Thyroid gland (tissue), 4 donors: ENCODE measurements at regions not wholly inside any gene's neighbourhood (a gene's known extent, or its start where the extent isn't known, plus 50 kb on each side); places are given as distances from the start of the nearest gene placed in this dataset.

ENCODE experiments used
- POLR2A ChIP-seq, 2 donors: fragments of 450-650 bp; IDR thresholded peaks; one replicate each; pipeline ENCODE4 v1.6.1; 2017; ENCODE audit warnings: antibody characterized with exemption in 2 of 2, mild to moderate bottlenecking in 2 of 2, moderate library complexity in 1 of 2
- TF ChIP-seq, protein P1 (sequence below), 6 experiments: fragments of 200-600 bp in 3 of 6; fragments of 450-650 bp in 3 of 6; sonication (generic) in 3 of 6; IDR thresholded peaks; one replicate each; pipeline ENCODE4 v1.5.1; 2016 to 2019; ENCODE audit warnings: antibody characterized with exemption in 6 of 6, mild to moderate bottlenecking in 2 of 6, inconsistent platforms in 1 of 6, moderate library complexity in 1 of 6

DNA sequence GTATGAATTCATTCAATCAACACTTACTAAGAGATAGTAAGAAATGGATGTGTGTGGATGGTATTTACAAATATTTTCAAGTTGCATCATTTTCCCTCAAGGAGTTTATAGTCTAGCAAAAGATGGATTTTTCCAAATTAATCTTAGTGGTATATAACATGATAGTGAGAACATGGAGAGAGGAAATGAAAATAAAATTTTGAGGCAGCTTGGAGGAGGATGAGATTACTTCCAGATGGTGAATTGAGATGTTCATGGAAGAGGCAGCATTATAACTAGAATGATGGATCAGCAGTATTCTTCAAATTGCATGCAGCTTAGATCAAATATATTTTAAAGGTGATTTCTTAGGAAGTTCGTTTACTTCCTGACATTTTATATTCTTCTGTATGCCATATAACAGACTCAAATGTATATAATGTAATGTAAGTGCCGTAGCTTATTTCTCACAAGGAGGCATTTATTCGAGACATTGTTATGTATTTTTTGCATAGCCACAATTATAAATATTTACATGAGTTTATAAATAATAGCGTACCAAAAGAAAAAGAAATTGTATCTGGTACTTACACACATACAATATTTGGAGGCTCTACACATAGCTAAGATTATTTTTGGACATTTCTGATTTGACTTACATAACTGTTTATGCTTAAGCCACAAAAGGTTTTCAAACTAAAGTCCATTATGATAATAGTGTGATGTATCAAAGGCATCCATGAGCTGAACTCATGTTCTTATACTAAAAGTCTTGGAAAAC is 439.4 kb downstream of the SPRY1 start:
- TF ChIP-seq, protein P1, sequence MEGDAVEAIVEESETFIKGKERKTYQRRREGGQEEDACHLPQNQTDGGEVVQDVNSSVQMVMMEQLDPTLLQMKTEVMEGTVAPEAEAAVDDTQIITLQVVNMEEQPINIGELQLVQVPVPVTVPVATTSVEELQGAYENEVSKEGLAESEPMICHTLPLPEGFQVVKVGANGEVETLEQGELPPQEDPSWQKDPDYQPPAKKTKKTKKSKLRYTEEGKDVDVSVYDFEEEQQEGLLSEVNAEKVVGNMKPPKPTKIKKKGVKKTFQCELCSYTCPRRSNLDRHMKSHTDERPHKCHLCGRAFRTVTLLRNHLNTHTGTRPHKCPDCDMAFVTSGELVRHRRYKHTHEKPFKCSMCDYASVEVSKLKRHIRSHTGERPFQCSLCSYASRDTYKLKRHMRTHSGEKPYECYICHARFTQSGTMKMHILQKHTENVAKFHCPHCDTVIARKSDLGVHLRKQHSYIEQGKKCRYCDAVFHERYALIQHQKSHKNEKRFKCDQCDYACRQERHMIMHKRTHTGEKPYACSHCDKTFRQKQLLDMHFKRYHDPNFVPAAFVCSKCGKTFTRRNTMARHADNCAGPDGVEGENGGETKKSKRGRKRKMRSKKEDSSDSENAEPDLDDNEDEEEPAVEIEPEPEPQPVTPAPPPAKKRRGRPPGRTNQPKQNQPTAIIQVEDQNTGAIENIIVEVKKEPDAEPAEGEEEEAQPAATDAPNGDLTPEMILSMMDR (IDR thresholded peaks at IDR 0.05): no peak
- TF ChIP-seq POLR2A (IDR thresholded peaks at IDR 0.05): no peak
